Brain pericyte (primary cell): ENCODE measurements at regions not wholly inside any gene's neighbourhood (a gene's known extent, or its start where the extent isn't known, plus 50 kb on each side); places are given as distances from the start of the nearest gene placed in this dataset.

Experiments used
- DNase-seq: peaks from one replicate; pipeline ENCODE4 v3.0.0-alpha.2; 2012; ENCODE audit warnings: low read depth, low spot score

- DNase-seq = no peak
These were observed 514.3 kb upstream of the JARID2 start for GRCh38 chr6:14731611-14732010.

- DNase-seq = no peak
These were observed 513.5 kb upstream of the JARID2 start for GRCh38 chr6:14732226-14732843.

- DNase-seq = no peak
These were observed 512.8 kb upstream of the JARID2 start for GRCh38 chr6:14732844-14733757.

GRCh38 chr6:14734052-14734415 lies 511.8 kb upstream of the JARID2 start:
- no peak for DNase-seq

- no peak for DNase-seq
These were observed 511.2 kb upstream of the JARID2 start for GRCh38 chr6:14734416-14735340.

GRCh38 chr6:14735956-14736486 lies 509.8 kb upstream of the JARID2 start:
- no peak for DNase-seq

GRCh38 chr6:14736554-14736953 lies 509.3 kb upstream of the JARID2 start:
- no peak for DNase-seq

- no peak for DNase-seq
These were observed 507.4 kb upstream of the JARID2 start for GRCh38 chr6:14738497-14738896.

GRCh38 chr6:14738933-14739332 lies 506.9 kb upstream of the JARID2 start:
- DNase-seq = no peak

- no peak for DNase-seq
These were observed 506.0 kb upstream of the JARID2 start for GRCh38 chr6:14739827-14740226.

- no peak for DNase-seq
These were observed 503.7 kb upstream of the JARID2 start for GRCh38 chr6:14742171-14742570.

GRCh38 chr6:14742680-14743079 lies 503.2 kb upstream of the JARID2 start:
- no peak for DNase-seq

- DNase-seq = peak; percentile 25
These were observed 502.8 kb upstream of the JARID2 start for GRCh38 chr6:14743144-14743473.

- DNase-seq = peak; percentile 88
These were observed 502.2 kb upstream of the JARID2 start for GRCh38 chr6:14743474-14744211.

GRCh38 chr6:14744212-14744556 lies 501.7 kb upstream of the JARID2 start:
- no peak for DNase-seq

GRCh38 chr6:14746139-14746837 lies 499.6 kb upstream of the JARID2 start:
- no peak for DNase-seq

- no peak for DNase-seq
These were observed 497.9 kb upstream of the JARID2 start for GRCh38 chr6:14747881-14748520.

GRCh38 chr6:14748679-14749078 lies 497.2 kb upstream of the JARID2 start:
- DNase-seq = no peak

GRCh38 chr6:14750059-14750661 lies 495.7 kb upstream of the JARID2 start:
- no peak for DNase-seq

- DNase-seq = no peak
These were observed 494.2 kb upstream of the JARID2 start for GRCh38 chr6:14751645-14752175.
